HepG2 (cell line): ENCODE measurements at regions not wholly inside any gene's neighbourhood (a gene's known extent, or its start where the extent isn't known, plus 50 kb on each side); places are given as distances from the start of the nearest gene placed in this dataset.

ENCODE experiments used
- CC2D1A ChIP-seq: sonication (generic); formaldehyde crosslinking; IDR thresholded peaks from 2 replicates; pipeline ENCODE4 v1.8.1; 2023; ENCODE audit warnings: mild to moderate bottlenecking, missing genetic modification reagents
- CTCF ChIP-seq: sonication (generic); formaldehyde crosslinking; IDR thresholded peaks from 2 replicates; pipeline ENCODE4 v1.5.0; 2020; ENCODE audit warnings: mild to moderate bottlenecking, missing genetic modification reagents, moderate library complexity
- FOXA1 ChIP-seq, 2 experiments: fragments of 450-650 bp in 1 of 2; sonication (generic) in 1 of 2; formaldehyde crosslinking in 1 of 2; IDR thresholded peaks; 2 replicates each; pipeline versions ENCODE4 v1.4.0 to v1.6.1; 2016 to 2020; ENCODE audit warnings: missing genetic modification reagents in 1 of 2
- MAFF ChIP-seq: IDR thresholded peaks from 2 replicates; pipeline ENCODE4 v1.6.1; 2011; ENCODE audit warnings: low read depth, low read length, improper control_type of control experiment
- MAFK ChIP-seq, 2 experiments: IDR thresholded peaks in 1 of 2; conservative IDR thresholded peaks in 1 of 2; 2 replicates each; pipeline ENCODE4 v1.6.1; 2011; ENCODE audit warnings: improper control_type of control experiment in 2 of 2, low read length in 2 of 2
- ZFYVE20 ChIP-seq: sonication (generic); formaldehyde crosslinking; IDR thresholded peaks from 2 replicates; pipeline ENCODE4 v1.8.0; 2023; ENCODE audit warnings: low read depth, mild to moderate bottlenecking, moderate library complexity, missing genetic modification reagents, borderline replicate concordance
- ZSCAN9 ChIP-seq: IDR thresholded peaks from 2 replicates; pipeline ENCODE4 v1.6.1; 2016; ENCODE audit warnings: borderline replicate concordance
- TF ChIP-seq, protein P1 (sequence below): IDR thresholded peaks from 2 replicates; pipeline ENCODE4 v1.6.1; 2012; ENCODE audit warnings: low read depth, low read length, improper control_type of control experiment
- TF ChIP-seq, protein P2 (sequence below): sonication (generic); formaldehyde crosslinking; IDR thresholded peaks from 2 replicates; pipeline ENCODE4 v1.4.0; 2020; ENCODE audit warnings: missing genetic modification reagents, borderline replicate concordance
- TF ChIP-seq, protein P3 (sequence below): sonication (generic); formaldehyde crosslinking; IDR thresholded peaks from 2 replicates; pipeline ENCODE4 v1.5.0; 2020; ENCODE audit warnings: missing genetic modification reagents

DNA sequence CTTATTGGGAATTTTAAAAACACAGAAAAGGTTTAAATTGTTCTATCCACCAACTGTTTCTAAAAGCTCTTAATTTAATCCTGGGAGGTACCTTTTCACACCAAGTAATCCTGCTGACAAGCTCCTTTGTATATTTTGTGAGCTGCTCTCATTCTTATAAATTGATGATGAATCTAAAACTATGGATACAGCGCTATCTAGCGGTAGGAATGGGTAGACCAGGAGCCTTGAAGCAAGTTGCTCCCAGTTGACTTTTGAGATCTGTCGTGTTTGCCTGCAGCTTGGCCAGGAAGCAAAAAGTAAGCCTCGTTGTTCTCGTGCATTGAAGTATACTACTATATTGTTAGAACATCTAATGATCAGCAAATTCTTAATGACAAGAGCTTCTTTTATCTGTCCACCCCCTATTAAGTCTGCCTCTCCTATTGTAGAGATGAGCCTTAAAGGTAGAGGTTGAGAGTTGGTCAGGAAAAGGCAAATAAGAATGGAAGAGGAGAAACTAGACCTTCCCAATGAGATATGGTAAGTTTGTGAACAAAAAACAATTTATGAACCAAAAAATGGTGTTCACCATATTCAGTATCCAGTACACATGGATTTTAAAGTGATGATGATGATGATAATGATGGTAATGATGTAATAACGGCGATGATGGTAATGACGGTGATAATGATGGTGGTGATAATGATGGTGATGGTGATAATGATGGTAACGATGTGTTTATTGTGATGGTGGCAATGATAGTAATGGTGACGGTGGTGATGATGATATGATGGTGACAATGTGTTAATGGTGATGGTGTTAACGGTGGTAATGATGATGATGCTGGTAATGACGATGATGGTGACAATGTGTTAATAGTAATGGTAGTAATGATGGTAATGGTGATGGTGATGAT is 212.1 kb upstream of the NCKAP5 start (continued):
- TF ChIP-seq, protein P1, sequence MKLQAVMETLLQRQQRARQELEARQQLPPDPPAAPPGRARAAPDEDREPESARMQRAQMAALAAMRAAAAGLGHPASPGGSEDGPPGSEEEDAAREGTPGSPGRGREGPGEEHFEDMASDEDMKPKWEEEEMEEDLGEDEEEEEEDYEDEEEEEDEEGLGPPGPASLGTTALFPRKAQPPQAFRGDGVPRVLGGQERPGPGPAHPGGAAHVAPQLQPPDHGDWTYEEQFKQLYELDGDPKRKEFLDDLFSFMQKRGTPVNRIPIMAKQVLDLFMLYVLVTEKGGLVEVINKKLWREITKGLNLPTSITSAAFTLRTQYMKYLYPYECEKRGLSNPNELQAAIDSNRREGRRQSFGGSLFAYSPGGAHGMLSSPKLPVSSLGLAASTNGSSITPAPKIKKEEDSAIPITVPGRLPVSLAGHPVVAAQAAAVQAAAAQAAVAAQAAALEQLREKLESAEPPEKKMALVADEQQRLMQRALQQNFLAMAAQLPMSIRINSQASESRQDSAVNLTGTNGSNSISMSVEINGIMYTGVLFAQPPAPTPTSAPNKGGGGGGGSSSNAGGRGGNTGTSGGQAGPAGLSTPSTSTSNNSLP, result peak; percentile 72
- peak; percentile 61 to 72; a peak in 3 of 4 replicates for TF ChIP-seq MAFK (conservative IDR thresholded peaks at IDR 0.05 in 1 of 2, IDR thresholded peaks at IDR 0.05 in 1 of 2; ENCODE audit: low read length in 2 of 2)
- no peak for TF ChIP-seq CC2D1A
- peak; percentile 69 for TF ChIP-seq MAFF
- TF ChIP-seq, protein P2, sequence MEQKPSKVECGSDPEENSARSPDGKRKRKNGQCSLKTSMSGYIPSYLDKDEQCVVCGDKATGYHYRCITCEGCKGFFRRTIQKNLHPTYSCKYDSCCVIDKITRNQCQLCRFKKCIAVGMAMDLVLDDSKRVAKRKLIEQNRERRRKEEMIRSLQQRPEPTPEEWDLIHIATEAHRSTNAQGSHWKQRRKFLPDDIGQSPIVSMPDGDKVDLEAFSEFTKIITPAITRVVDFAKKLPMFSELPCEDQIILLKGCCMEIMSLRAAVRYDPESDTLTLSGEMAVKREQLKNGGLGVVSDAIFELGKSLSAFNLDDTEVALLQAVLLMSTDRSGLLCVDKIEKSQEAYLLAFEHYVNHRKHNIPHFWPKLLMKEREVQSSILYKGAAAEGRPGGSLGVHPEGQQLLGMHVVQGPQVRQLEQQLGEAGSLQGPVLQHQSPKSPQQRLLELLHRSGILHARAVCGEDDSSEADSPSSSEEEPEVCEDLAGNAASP (CRISPR knock-in tag), result 0 out of 2 replicates have a peak, but pooled peaks have one; percentile 18
- no peak for TF ChIP-seq ZFYVE20 (CRISPR knock-in tag)
- no peak for TF ChIP-seq FOXA1 (IDR thresholded peaks at IDR 0.05)
- peak; percentile 30; the same call in 1 of the 2 replicates for TF ChIP-seq FOXA1 (CRISPR knock-in tag; IDR thresholded peaks at IDR 0.05)
- peak; percentile 84 for TF ChIP-seq CTCF (CRISPR knock-in tag)
- TF ChIP-seq, protein P3, sequence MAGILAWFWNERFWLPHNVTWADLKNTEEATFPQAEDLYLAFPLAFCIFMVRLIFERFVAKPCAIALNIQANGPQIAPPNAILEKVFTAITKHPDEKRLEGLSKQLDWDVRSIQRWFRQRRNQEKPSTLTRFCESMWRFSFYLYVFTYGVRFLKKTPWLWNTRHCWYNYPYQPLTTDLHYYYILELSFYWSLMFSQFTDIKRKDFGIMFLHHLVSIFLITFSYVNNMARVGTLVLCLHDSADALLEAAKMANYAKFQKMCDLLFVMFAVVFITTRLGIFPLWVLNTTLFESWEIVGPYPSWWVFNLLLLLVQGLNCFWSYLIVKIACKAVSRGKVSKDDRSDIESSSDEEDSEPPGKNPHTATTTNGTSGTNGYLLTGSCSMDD, result no peak
- TF ChIP-seq ZSCAN9, result peak; percentile 33; the same call in 1 of the 2 replicates
